T-helper 1 cell (primary cell): ENCODE measurements at regions not wholly inside any gene's neighbourhood (a gene's known extent, or its start where the extent isn't known, plus 50 kb on each side); places are given as distances from the start of the nearest gene placed in this dataset.
"Not testable (repeated sequence)": the region's sequence is repeated elsewhere in the genome, so short reads cannot be mapped to it uniquely, and the experiment has no call there.

ENCODE experiments used
- DNase-seq, 5 donors: peaks; one replicate each; pipeline ENCODE4 v3.0.0-alpha.2; 2012 to 2020

GRCh38 chr2:87521489-87521888 lies 226.4 kb upstream of the PLGLB2 start:
- DNase-seq: not testable (repeated sequence)

GRCh38 chr2:87524619-87525188 lies 223.2 kb upstream of the PLGLB2 start:
- not testable (repeated sequence) for DNase-seq

- DNase-seq: peak in 1 of 5 donors; percentile 11
Measured at GRCh38 chr2:87525497-87525991, 222.3 kb upstream of the PLGLB2 start.

- not testable (repeated sequence) for DNase-seq
Measured at GRCh38 chr2:87526258-87526657, 221.6 kb upstream of the PLGLB2 start.

- DNase-seq: not testable (repeated sequence)
Measured at GRCh38 chr2:87531968-87532715, 215.7 kb upstream of the PLGLB2 start.

- DNase-seq: not testable (repeated sequence)
Measured at GRCh38 chr2:87533390-87534272, 214.3 kb upstream of the PLGLB2 start.

GRCh38 chr2:87534273-87534889 lies 213.5 kb upstream of the PLGLB2 start:
- DNase-seq: not testable (repeated sequence)

GRCh38 chr2:87536427-87536826 lies 211.5 kb upstream of the PLGLB2 start:
- DNase-seq: not testable (repeated sequence)

- peak in 1 of 5 donors; percentile 9 for DNase-seq
Measured at GRCh38 chr2:87537251-87537671, 210.6 kb upstream of the PLGLB2 start.

GRCh38 chr2:87538268-87538667 lies 209.6 kb upstream of the PLGLB2 start:
- DNase-seq: not testable (repeated sequence)

- not testable (repeated sequence) for DNase-seq
Measured at GRCh38 chr2:87539151-87539943, 208.5 kb upstream of the PLGLB2 start.

- DNase-seq: not testable (repeated sequence)
Measured at GRCh38 chr2:87540242-87540641, 207.6 kb upstream of the PLGLB2 start.

GRCh38 chr2:87542599-87543174 lies 205.2 kb upstream of the PLGLB2 start:
- not testable (repeated sequence) for DNase-seq

GRCh38 chr2:87543797-87544196 lies 204.1 kb upstream of the PLGLB2 start:
- not testable (repeated sequence) for DNase-seq

GRCh38 chr2:87547106-87547505 lies 200.8 kb upstream of the PLGLB2 start:
- DNase-seq: not testable (repeated sequence)

GRCh38 chr2:87547966-87548365 lies 199.9 kb upstream of the PLGLB2 start:
- DNase-seq: not testable (repeated sequence)

GRCh38 chr2:87548681-87549536 lies 199.0 kb upstream of the PLGLB2 start:
- not testable (repeated sequence) for DNase-seq

- not testable (repeated sequence) for DNase-seq
Measured at GRCh38 chr2:87549561-87550202, 198.2 kb upstream of the PLGLB2 start.

- not testable (repeated sequence) for DNase-seq
Measured at GRCh38 chr2:87554678-87555077, 193.2 kb upstream of the PLGLB2 start.

GRCh38 chr2:87555082-87555481 lies 192.8 kb upstream of the PLGLB2 start:
- DNase-seq: not testable (repeated sequence)
